ENCODE measurements at regions not wholly inside any gene's neighbourhood (a gene's known extent, or its start where the extent isn't known, plus 50 kb on each side); places are given as distances from the start of the nearest gene placed in this dataset.

- no peaks in the 10 kb centered on the region for H3K9me3 ChIP-seq
- H3K27me3 ChIP-seq = no peaks in the 10 kb centered on the region
- no peaks in the 10 kb centered on the region for H3K4me1 ChIP-seq
- no peak for DNase-seq
- H3K36me3 ChIP-seq = no peaks in the 10 kb centered on the region
- ATAC-seq = no peak
- WGBS, 2 donors = 62 to 74% methylated on average over 1 of the region's 1 CpG
- FAIRE-seq = no peak
- no peak overlapping the region for H3K27ac ChIP-seq
- H3K4me3 ChIP-seq = no peak overlapping the region
- no peak for TF ChIP-seq CTCF (IDR thresholded peaks at IDR 0.05)
- intact Hi-C loops (cut with DNase I) = no loop called here
These were observed 518.2 kb upstream of the PBX1 start for GRCh38 chr1:164040754-164041153.

GRCh38 chr1:164051782-164052181 is 507.2 kb upstream of the PBX1 start:
- intact Hi-C loops (cut with DNase I) = no loop called here
- no peak for TF ChIP-seq CTCF (IDR thresholded peaks at IDR 0.05)
- ATAC-seq (no peak), FAIRE-seq (no peak), DNase-seq (no peak)
- Histone ChIP-seq H3K4me1 (no peaks in the 10 kb centered on the region), H3K27me3 (no peaks in the 10 kb centered on the region), H3K9me3 (no peaks in the 10 kb centered on the region), H3K36me3 (no peaks in the 10 kb centered on the region), H3K4me3 (no peak overlapping the region), H3K27ac (no peak overlapping the region)
- 34 to 35% methylated on average over 1 of the region's 1 CpG for WGBS, 2 donors

GRCh38 chr1:164054331-164054730 is 504.7 kb upstream of the PBX1 start:
- no peak for TF ChIP-seq CTCF (IDR thresholded peaks at IDR 0.05)
- intact Hi-C loops (cut with DNase I) = no loop called here
- FAIRE-seq (no peak), DNase-seq (no peak), ATAC-seq (no peak)
- no peaks in the 10 kb centered on the region for H3K27me3 ChIP-seq
- no peak overlapping the region for H3K4me3 ChIP-seq
- H3K36me3 ChIP-seq = no peaks in the 10 kb centered on the region
- WGBS, 2 donors = 71 to 72% methylated on average over 4 of the region's 4 CpGs
- no peaks in the 10 kb centered on the region for H3K9me3 ChIP-seq
- no peaks in the 10 kb centered on the region for H3K4me1 ChIP-seq
- H3K27ac ChIP-seq = no peak overlapping the region

- FAIRE-seq (no peak), DNase-seq (no peak), ATAC-seq (no peak)
- 36 to 50% methylated on average over 4 of the region's 4 CpGs for WGBS, 2 donors
- no peak for TF ChIP-seq CTCF (IDR thresholded peaks at IDR 0.05)
- Histone ChIP-seq H3K4me1 (no peaks in the 10 kb centered on the region), H3K27me3 (no peaks in the 10 kb centered on the region), H3K4me3 (no peak overlapping the region), H3K36me3 (no peaks in the 10 kb centered on the region), H3K27ac (no peak overlapping the region), H3K9me3 (no peaks in the 10 kb centered on the region)
- intact Hi-C loops (cut with DNase I) = no loop called here
These were observed 500.8 kb upstream of the PBX1 start for GRCh38 chr1:164058198-164058597.

GRCh38 chr1:164061528-164061927 is 497.5 kb upstream of the PBX1 start:
- TF ChIP-seq CTCF (IDR thresholded peaks at IDR 0.05) = no peak
- H3K9me3 ChIP-seq = no peaks in the 10 kb centered on the region
- H3K27ac ChIP-seq = no peak overlapping the region
- ATAC-seq (no peak), DNase-seq (peak in 1 of 6 donors; percentile 25), FAIRE-seq (no peak)
- H3K36me3 ChIP-seq = no peaks in the 10 kb centered on the region
- H3K4me1 ChIP-seq = no peaks in the 10 kb centered on the region
- 39 to 57% methylated on average over 3 of the region's 3 CpGs for WGBS, 2 donors
- no peak overlapping the region for H3K4me3 ChIP-seq
- H3K27me3 ChIP-seq = no peaks in the 10 kb centered on the region
- intact Hi-C loops (cut with DNase I) = no loop called here
